ENCODE measurements at regions not wholly inside any gene's neighbourhood (a gene's known extent, or its start where the extent isn't known, plus 50 kb on each side); places are given as distances from the start of the nearest gene placed in this dataset.

DNA sequence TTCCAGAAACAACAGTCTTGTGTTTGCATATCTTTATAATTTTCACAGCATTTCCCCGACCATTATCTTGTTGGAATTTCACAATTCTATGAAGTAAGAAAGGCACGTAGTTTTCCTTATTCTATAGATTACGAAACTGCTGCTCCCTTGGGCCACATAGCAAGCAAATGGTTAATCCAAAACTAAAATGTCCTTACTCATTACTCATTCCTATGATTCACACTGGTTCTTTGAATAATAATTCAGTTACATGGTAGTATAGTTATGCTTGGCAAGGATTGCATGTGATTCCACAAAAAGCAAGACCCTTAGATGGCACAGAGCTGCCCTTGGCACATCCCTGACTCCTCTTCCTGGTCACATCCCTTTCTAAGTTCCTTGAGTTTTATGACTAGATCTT, 51.2 kb downstream of the OR13H1 start:
- H3K4me1 Mint-ChIP-seq, result no peaks in the 10 kb centered on the region
- no peaks in the 10 kb centered on the region for H3K4me1 ChIP-seq (ENCODE audit: control insufficient read depth, insufficient read depth, low read length, poor library complexity, severe bottlenecking)
- no peak overlapping the region for H3K27ac ChIP-seq (ENCODE audit: insufficient read depth, low read length, poor library complexity, severe bottlenecking)
- no peak overlapping the region for H3K4me3 ChIP-seq (ENCODE audit: low read depth, low read length)
- H3K27me3 Mint-ChIP-seq, result no peaks in the 10 kb centered on the region
- DNase-seq (no peak), ATAC-seq (ENCODE audit: low read depth in 2 of 2) (no peak)
- no peaks in the 10 kb centered on the region for H3K36me3 ChIP-seq (ENCODE audit: control insufficient read depth, insufficient read depth, low read length)
- H3K9me3 ChIP-seq (ENCODE audit: control insufficient read depth in 2 of 2, low read length in 2 of 2), result no peaks in the 10 kb centered on the region
- no peaks in the 10 kb centered on the region for H3K36me3 Mint-ChIP-seq
- H3K9me3 Mint-ChIP-seq, result peaks cover 0 to 3% (median 0%) of the 10 kb centered on the region in 7 donors
- H3K27ac Mint-ChIP-seq, result no peak overlapping the region
- H3K27me3 ChIP-seq (ENCODE audit: control insufficient read depth, insufficient read depth, low read length), result no peaks in the 10 kb centered on the region
- no peak overlapping the region for H3K4me3 Mint-ChIP-seq

DNA sequence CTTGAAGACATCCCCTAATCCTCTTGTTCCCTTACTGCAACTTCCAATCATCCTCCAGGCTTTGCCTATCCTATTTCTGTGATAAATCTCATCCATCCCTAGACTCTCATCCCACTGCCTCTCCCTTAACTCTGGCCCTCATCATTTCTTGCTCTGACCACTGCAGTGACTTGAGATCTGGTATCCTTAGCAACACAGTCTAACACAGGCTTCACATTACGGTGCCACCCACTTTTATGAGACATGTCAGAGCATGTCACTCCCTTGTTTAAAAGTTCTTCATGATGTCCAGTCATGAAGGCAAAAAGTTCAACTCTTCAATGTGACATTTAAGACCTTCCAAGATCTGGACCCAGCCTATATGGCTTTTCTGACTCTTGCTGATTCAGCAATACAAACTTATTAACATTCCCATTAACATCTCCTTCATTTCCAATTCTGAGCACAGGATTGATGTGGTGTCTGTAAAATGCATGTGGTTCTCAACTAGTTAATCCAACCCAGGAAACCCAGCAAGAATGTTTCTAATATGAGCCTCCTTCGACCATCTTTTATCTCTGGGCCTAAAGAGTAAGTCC, 64.0 kb downstream of the OR13H1 start:
- Histone ChIP-seq H3K36me3 (ENCODE audit: control insufficient read depth, insufficient read depth, low read length) (no peaks in the 10 kb centered on the region), H3K4me1 (ENCODE audit: control insufficient read depth, insufficient read depth, low read length, poor library complexity, severe bottlenecking) (no peaks in the 10 kb centered on the region), H3K4me3 (ENCODE audit: low read depth, low read length) (no peak overlapping the region), H3K27ac (ENCODE audit: insufficient read depth, low read length, poor library complexity, severe bottlenecking) (no peak overlapping the region), H3K27me3 (ENCODE audit: control insufficient read depth, insufficient read depth, low read length) (no peaks in the 10 kb centered on the region), H3K9me3 (ENCODE audit: control insufficient read depth in 2 of 2, low read length in 2 of 2) (no peaks in the 10 kb centered on the region)
- Mint-ChIP-seq H3K4me3 (no peak overlapping the region), H3K27ac (no peak overlapping the region), H3K36me3 (no peaks in the 10 kb centered on the region), H3K9me3 (peaks cover 0 to 3% (median 0%) of the 10 kb centered on the region in 7 donors), H3K4me1 (no peaks in the 10 kb centered on the region), H3K27me3 (no peaks in the 10 kb centered on the region)
- ATAC-seq (ENCODE audit: low read depth in 2 of 2) (no peak), DNase-seq (no peak)

DNA sequence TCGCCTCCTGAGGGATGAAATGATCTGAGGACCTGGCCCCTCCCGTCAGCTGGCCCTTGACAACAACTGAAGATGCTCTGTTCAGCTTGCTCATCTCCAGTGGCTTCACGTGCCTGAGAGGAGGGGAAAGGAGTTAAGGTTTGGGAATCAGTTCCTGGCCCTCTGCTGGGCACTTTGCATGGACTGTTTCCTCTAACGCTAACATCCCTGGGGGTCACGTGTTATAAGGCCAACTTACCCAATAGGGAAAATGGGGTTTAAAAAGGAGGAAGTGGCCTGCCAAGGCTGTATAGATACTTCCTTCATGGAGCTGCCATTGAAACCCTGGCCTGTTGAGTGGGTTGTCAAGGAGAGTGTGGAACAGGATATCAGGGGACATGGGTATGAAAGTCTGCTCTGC, 65.6 kb downstream of the OR13H1 start:
- Mint-ChIP-seq H3K27ac (no peak overlapping the region), H3K36me3 (no peaks in the 10 kb centered on the region), H3K4me3 (no peak overlapping the region), H3K27me3 (no peaks in the 10 kb centered on the region), H3K4me1 (no peaks in the 10 kb centered on the region), H3K9me3 (peaks cover 0 to 3% (median 0%) of the 10 kb centered on the region in 7 donors)
- no peak overlapping the region for H3K4me3 ChIP-seq (ENCODE audit: low read depth, low read length)
- H3K36me3 ChIP-seq (ENCODE audit: control insufficient read depth, insufficient read depth, low read length), result no peaks in the 10 kb centered on the region
- DNase-seq, result no peak
- ATAC-seq (ENCODE audit: low read depth in 2 of 2), result no peak
- no peaks in the 10 kb centered on the region for H3K9me3 ChIP-seq (ENCODE audit: control insufficient read depth in 2 of 2, low read length in 2 of 2)
- H3K4me1 ChIP-seq (ENCODE audit: control insufficient read depth, insufficient read depth, low read length, poor library complexity, severe bottlenecking), result no peaks in the 10 kb centered on the region
- H3K27ac ChIP-seq (ENCODE audit: insufficient read depth, low read length, poor library complexity, severe bottlenecking), result no peak overlapping the region
- no peaks in the 10 kb centered on the region for H3K27me3 ChIP-seq (ENCODE audit: control insufficient read depth, insufficient read depth, low read length)

DNA sequence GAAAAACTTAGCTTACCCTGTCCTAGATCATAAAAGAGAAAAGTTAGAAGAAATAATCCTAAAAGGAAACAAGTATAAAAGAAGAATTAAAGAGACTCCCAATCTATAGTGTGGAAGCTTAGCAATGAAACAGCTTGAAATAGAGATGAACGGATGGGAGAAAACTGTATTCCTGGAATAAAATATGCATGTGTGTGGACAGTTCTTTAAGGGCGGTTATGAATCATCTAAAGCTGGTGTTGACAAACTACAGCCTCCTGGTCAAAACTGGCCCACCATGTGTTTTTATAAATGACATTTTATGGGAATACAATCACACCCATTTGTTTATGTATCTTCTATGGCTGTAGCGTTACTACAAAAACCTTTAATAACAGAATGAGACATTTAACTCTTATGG, 69.4 kb downstream of the OR13H1 start:
- DNase-seq (no peak), ATAC-seq (ENCODE audit: low read depth in 2 of 2) (no peak)
- H3K27ac Mint-ChIP-seq, result no peak overlapping the region
- no peaks in the 10 kb centered on the region for H3K36me3 Mint-ChIP-seq
- no peak overlapping the region for H3K4me3 Mint-ChIP-seq
- peaks cover 0 to 1% (median 0%) of the 10 kb centered on the region in 7 donors for H3K9me3 Mint-ChIP-seq
- H3K4me3 ChIP-seq (ENCODE audit: low read depth, low read length), result no peak overlapping the region
- H3K36me3 ChIP-seq (ENCODE audit: control insufficient read depth, insufficient read depth, low read length), result no peaks in the 10 kb centered on the region
- no peak overlapping the region for H3K27ac ChIP-seq (ENCODE audit: insufficient read depth, low read length, poor library complexity, severe bottlenecking)
- no peaks in the 10 kb centered on the region for H3K4me1 Mint-ChIP-seq
- no peaks in the 10 kb centered on the region for H3K27me3 Mint-ChIP-seq
- H3K9me3 ChIP-seq (ENCODE audit: control insufficient read depth in 2 of 2, low read length in 2 of 2), result no peaks in the 10 kb centered on the region
- no peaks in the 10 kb centered on the region for H3K27me3 ChIP-seq (ENCODE audit: control insufficient read depth, insufficient read depth, low read length)
- no peaks in the 10 kb centered on the region for H3K4me1 ChIP-seq (ENCODE audit: control insufficient read depth, insufficient read depth, low read length, poor library complexity, severe bottlenecking)

DNA sequence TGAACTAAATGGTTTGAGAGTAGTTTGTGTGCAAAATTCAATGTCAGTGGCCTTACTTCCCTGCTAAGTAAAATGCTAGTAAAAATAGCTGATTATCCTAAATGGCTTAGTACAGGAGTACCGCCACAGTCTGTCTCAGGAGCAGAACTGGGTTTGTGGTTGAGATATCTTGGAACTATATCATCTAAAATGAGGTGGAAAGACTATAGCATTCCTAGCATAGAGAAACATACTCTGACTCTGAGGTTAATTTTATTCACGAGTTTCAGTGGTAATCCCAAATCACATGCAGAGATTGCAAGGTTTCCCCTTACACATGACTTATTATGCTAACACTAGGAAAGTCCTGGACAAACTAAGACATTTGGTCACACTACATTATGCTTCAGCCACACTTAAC, 70.4 kb downstream of the OR13H1 start:
- no peaks in the 10 kb centered on the region for H3K27me3 Mint-ChIP-seq
- Histone ChIP-seq H3K4me3 (ENCODE audit: low read depth, low read length) (no peak overlapping the region), H3K27me3 (ENCODE audit: control insufficient read depth, insufficient read depth, low read length) (no peaks in the 10 kb centered on the region), H3K36me3 (ENCODE audit: control insufficient read depth, insufficient read depth, low read length) (no peaks in the 10 kb centered on the region), H3K4me1 (ENCODE audit: control insufficient read depth, insufficient read depth, low read length, poor library complexity, severe bottlenecking) (no peaks in the 10 kb centered on the region), H3K27ac (ENCODE audit: insufficient read depth, low read length, poor library complexity, severe bottlenecking) (no peak overlapping the region), H3K9me3 (ENCODE audit: control insufficient read depth in 2 of 2, low read length in 2 of 2) (no peaks in the 10 kb centered on the region)
- no peak overlapping the region for H3K27ac Mint-ChIP-seq
- no peak for ATAC-seq (ENCODE audit: low read depth in 2 of 2)
- H3K4me3 Mint-ChIP-seq, result no peak overlapping the region
- H3K4me1 Mint-ChIP-seq, result no peaks in the 10 kb centered on the region
- DNase-seq, result no peak
- H3K9me3 Mint-ChIP-seq, result peaks cover 0 to 2% (median 0%) of the 10 kb centered on the region in 7 donors
- H3K36me3 Mint-ChIP-seq, result no peaks in the 10 kb centered on the region

DNA sequence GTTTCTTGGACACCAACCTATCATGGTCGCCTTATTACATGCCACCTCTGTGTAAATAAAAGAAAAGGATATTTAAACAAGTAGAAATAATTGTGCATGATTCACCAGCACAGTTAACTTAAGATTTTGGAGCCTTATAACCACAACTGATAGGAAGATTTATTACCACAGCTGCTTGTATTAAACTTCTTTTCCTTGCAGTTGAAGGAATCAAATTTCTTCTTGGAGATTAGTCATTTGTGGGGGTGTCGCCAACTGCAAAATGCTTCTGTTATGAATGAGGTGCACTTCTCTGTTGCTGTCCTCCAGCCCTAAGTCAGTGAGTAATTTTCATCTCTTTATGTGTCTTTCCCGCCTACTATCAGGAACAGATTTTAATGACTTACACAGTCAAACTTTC, 73.3 kb downstream of the OR13H1 start:
- H3K36me3 ChIP-seq (ENCODE audit: control insufficient read depth, insufficient read depth, low read length), result no peaks in the 10 kb centered on the region

DNA sequence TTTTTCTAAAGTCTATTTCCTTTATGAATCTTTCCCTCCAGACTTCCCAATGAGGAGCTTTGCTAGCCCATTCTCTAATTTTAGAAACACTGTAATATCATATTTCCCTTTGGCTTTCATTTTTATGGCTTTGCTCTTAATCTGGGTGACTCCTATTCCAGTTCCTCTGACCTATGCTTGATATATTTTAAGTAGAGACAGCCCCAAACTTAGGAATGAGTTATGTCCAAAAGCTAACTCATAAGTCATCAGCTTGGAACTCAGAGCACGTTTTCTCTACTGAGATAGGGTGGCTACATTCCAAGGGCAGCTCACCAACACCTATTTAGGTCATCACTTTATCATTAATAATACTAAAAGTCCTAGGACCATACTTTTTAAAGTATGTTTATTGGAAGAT, 77.8 kb downstream of the OR13H1 start:
- H3K27ac ChIP-seq (ENCODE audit: insufficient read depth, low read length, poor library complexity, severe bottlenecking), result no peak overlapping the region
- H3K9me3 Mint-ChIP-seq, result peaks cover 0 to 3% (median 0%) of the 10 kb centered on the region in 7 donors
- DNase-seq (no peak), ATAC-seq (ENCODE audit: low read depth in 2 of 2) (no peak)
- H3K36me3 ChIP-seq (ENCODE audit: control insufficient read depth, insufficient read depth, low read length), result no peaks in the 10 kb centered on the region
- H3K4me1 Mint-ChIP-seq, result no peaks in the 10 kb centered on the region
- H3K4me1 ChIP-seq (ENCODE audit: control insufficient read depth, insufficient read depth, low read length, poor library complexity, severe bottlenecking), result no peaks in the 10 kb centered on the region
- H3K9me3 ChIP-seq (ENCODE audit: control insufficient read depth in 2 of 2, low read length in 2 of 2), result no peaks in the 10 kb centered on the region
- H3K4me3 Mint-ChIP-seq, result no peak overlapping the region
- no peaks in the 10 kb centered on the region for H3K27me3 Mint-ChIP-seq
- H3K4me3 ChIP-seq (ENCODE audit: low read depth, low read length), result no peak overlapping the region
- no peaks in the 10 kb centered on the region for H3K36me3 Mint-ChIP-seq
- H3K27ac Mint-ChIP-seq, result no peak overlapping the region
- H3K27me3 ChIP-seq (ENCODE audit: control insufficient read depth, insufficient read depth, low read length), result no peaks in the 10 kb centered on the region

More for the DNA sequence above, 73.3 kb downstream of the OR13H1 start:
- Mint-ChIP-seq H3K27ac (no peak overlapping the region), H3K27me3 (no peaks in the 10 kb centered on the region), H3K36me3 (no peaks in the 10 kb centered on the region), H3K4me1 (no peaks in the 10 kb centered on the region), H3K9me3 (peaks cover 0 to 5% (median 0%) of the 10 kb centered on the region in 7 donors), H3K4me3 (no peak overlapping the region)
- Histone ChIP-seq H3K27ac (ENCODE audit: insufficient read depth, low read length, poor library complexity, severe bottlenecking) (no peak overlapping the region), H3K9me3 (ENCODE audit: control insufficient read depth in 2 of 2, low read length in 2 of 2) (no peaks in the 10 kb centered on the region), H3K27me3 (ENCODE audit: control insufficient read depth, insufficient read depth, low read length) (no peaks in the 10 kb centered on the region), H3K4me3 (ENCODE audit: low read depth, low read length) (no peak overlapping the region), H3K4me1 (ENCODE audit: control insufficient read depth, insufficient read depth, low read length, poor library complexity, severe bottlenecking) (no peaks in the 10 kb centered on the region)
- DNase-seq, result no peak
- ATAC-seq (ENCODE audit: low read depth in 2 of 2), result no peak

DNA sequence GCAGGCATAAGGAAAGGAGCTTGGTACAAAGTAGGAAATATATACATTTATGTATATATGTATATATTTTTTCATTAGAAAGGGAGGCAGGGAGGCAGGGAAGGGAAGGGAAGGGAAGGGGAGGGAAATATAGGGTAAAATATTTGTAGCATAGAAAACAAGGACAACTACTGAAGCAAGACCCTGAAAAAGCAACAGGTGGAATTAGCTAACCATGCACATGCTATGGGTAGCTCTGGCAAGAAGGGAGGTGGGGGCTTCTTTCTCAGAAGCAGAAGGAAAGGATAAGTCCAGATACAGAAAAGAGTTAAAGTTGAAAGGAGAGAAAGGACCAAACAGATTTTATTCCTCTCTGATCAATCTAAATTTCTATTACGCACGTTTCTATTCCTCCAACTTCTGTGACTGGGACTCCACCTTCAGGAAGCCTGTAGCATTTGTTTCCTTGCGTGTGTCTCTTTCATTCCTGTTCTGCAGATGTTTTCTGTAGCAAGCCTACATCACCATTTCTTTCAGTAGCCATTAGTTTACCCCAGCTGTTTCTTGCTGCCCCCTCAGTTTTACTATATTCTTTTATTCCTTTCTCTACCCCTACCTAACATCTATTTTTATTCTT, 82.9 kb downstream of the OR13H1 start:
- Histone ChIP-seq H3K27ac (ENCODE audit: insufficient read depth, low read length, poor library complexity, severe bottlenecking) (no peak overlapping the region), H3K4me3 (ENCODE audit: low read depth, low read length) (no peak overlapping the region), H3K27me3 (ENCODE audit: control insufficient read depth, insufficient read depth, low read length) (no peaks in the 10 kb centered on the region), H3K9me3 (ENCODE audit: control insufficient read depth in 2 of 2, low read length in 2 of 2) (no peaks in the 10 kb centered on the region), H3K36me3 (ENCODE audit: control insufficient read depth, insufficient read depth, low read length) (no peaks in the 10 kb centered on the region), H3K4me1 (ENCODE audit: control insufficient read depth, insufficient read depth, low read length, poor library complexity, severe bottlenecking) (no peaks in the 10 kb centered on the region)
- no peaks in the 10 kb centered on the region for H3K9me3 Mint-ChIP-seq
- no peaks in the 10 kb centered on the region for H3K4me1 Mint-ChIP-seq
- no peak for DNase-seq
- H3K27ac Mint-ChIP-seq, result no peak overlapping the region
- no peak for ATAC-seq (ENCODE audit: low read depth in 2 of 2)
- H3K27me3 Mint-ChIP-seq, result no peaks in the 10 kb centered on the region
- H3K4me3 Mint-ChIP-seq, result no peak overlapping the region
- H3K36me3 Mint-ChIP-seq, result no peaks in the 10 kb centered on the region

All from CD4-positive, CD25-positive, alpha-beta regulatory T cell (primary cell).